ENCODE measurements at regions not wholly inside any gene's neighbourhood (a gene's known extent, or its start where the extent isn't known, plus 50 kb on each side); places are given as distances from the start of the nearest gene placed in this dataset.

DNA sequence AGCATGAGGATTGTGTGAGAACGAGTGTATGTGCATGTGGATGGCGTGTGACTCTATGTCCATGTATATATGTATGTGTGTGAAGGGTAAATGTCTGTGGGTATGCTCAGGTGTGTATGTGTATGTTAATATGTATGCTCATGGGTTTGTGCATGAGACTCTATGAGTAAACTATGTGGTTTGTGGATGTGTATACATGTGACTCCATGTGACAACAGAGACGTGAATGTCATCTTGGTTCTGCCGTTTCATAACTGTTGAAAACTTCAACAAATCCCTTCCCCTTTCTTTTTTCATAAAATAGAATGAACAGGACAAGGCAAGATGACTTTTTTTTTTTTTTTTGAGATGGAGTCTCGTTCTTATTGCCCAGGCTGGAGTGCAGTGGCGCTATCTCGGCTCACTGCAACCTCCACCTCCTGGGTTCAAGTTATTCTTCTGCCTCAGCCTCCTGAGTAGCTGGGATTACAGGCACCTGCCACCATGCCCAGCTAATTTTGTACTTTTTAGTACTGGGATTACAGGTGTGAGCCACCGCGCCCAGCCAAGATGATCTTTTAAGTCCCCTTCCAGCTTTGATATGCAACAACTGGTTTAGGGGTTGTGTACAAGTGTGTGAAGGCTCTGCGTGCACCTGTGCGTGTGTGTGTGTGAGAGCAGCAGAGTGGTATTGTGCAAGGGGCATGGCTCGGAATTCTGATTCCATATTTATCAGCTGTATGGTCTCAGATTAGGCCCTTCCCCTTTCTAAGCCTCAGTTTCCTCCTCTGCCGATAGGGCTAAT, 106.3 kb downstream of the EBNA1BP2 start:
- DNase-seq = no peak

DNA sequence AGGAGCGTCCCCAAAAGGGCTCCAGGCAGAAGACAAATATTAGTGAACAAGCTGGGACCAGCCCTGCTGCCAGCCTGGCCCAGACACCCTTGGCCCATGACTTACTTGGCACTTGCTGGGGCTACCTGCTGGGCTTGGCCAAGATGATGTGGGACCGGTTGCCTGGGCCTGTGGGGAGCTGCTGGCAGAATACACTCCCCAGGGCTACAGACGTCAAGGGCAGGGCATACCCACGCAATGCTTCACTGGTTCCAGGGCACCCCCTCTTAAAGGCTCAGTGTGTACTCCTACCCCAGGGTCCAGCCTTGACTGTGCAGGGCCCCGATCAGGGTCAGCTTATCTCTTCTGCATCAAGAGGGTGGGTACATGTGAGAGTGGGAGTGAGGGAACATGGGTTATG, 106.5 kb upstream of the SLC2A1 start:
- no peak for DNase-seq

DNA sequence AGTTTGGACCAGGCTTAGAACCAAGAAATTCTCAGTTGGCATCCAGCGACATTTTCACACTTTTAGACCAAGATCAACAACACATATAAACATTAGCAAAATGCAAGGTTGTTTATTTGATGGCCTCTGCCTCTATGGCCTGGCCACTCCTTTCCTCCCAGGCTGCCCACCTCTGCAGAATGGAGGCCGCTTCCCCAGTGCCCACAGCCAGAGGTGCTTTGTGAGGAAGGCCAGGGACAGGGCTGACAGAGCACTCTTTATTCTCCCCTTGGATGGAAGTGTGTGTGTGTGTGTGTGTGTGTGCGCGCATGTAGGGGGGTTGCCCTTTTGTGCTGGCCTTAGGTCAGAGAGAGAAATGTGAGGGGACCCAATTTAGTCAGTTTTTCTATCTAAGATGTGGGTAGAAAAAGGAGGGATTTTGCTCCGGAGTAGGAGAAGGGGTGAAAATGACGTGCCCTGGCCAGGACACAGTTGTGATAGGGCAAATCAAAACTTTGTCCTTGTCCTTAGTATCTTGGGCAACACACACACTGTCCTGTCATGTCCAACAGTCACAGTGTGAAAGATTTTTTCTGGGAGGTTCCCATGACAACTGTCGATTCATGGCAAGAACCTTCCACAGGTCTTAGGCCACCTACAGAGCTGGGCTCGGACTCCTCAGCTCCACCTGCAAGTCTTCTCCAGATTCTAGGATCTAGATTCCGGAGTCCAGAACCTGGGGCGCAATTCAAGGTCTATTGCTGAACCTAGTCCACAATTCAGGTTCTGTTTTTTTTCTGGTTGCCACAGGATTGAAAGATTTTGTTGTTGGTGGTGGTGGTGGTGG, 104.9 kb upstream of the SLC2A1 start:
- no peak for DNase-seq

DNA sequence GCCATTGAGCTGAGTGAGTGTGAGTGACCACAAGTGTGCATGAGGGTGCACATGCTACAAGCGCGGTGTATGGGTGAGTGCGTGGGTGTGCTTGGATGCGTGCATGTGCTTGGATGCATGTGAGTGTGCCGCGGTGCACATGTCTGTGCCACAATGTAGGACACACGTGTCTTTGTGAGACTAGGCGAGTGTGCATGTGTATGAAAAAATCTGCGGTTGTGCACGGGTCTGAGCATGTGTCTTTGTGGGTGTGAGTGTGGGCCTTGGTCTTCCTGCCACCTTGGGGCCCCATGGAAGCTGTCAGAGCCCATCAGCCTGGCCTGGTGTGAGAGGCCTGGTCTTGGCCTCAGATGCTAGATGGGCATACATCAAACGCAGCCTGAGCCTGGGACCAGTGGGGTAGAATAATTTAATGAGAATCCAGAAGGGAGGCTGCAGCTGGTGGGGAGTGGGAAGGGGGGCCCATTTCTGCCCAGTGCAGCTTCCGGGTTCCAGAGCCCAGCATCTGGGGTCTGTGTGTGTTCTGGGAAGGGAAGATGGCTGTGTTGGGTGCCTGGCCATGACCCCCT, 103.9 kb upstream of the SLC2A1 start:
- DNase-seq = no peak

DNA sequence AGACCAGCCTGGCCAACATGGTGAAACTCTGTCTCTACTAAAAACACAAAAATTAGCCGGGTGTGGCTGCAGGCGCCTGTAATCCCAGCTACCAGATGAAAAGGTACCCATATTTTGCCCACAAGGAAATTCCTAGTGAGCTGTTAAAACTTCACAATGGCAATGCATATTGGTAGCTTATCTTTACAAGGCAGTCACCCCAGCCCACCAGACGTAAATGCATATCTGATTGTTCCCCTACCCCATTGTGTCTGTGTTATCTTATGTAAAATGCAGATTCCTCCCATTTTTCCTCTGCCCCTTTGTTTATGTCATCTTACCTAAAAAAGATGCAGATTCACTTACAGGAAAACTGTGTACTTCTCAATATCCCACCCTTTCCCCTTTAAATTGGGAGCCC, 103.1 kb upstream of the SLC2A1 start:
- DNase-seq = no peak

DNA sequence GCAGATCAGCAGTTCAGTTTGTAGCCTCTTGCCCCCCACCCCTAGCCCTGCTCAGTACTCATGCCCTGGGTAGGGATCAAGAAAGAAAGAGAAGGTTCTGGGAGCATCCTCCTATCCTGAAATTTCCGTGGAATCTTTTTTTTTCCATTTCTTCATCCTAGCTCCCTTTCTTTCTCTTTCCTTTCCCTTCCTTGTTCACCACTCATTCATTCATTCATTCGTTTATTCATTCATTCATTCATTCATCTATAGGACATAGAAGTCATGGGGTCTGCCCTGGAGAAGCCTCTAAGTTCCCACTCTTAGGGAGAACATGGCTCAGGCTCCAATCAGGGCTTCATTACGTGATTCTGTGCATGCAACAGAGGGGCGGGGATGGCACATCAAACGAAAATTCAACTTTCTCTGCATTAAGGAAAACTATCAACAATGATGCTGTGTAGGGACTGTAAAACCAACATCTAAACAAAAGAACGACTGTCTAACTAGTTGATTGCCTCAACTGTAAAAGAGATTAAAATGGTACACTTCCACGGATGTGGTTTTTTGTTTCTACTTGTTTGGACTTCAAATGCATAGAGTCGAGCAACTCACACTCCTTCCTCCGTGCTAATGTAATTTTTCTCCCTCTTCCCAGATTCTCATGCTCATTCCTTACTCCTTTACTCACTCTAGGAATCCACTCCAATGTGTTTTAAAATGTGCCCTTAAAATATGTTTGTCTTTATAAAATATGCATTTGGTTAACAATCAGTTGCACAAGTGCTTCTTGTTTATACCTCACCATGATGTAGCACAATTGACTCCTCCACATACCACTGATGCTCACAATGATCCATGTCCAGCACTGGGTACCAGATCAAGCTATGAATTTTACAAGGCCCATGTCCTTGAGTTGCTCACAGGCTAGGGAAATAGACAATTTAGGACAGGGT, 101.2 kb upstream of the SLC2A1 start:
- DNase-seq = no peak

GRCh38 chr1:43058545-43059360, 100.1 kb upstream of the SLC2A1 start:
- no peak for DNase-seq

DNA sequence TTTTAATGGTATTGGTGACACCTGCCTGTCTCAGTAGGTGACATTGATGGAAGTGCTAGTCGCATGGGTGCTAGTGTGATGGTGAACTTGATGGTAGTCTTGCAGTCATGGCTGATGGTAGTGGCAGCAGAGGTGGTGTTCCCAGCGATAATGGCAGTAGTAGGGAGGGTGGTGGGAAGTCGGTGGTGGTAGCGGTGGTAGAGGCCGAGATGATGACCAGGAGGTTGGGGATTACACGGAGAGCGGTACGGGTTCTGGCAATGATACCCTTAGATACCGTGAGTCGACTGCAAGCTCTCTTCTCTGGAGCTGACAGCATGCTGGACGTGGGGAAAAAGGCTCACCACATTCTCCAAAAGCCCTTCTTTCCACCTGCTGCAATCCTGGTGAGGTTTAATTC, 99.4 kb upstream of the SLC2A1 start:
- no peak for DNase-seq

DNA sequence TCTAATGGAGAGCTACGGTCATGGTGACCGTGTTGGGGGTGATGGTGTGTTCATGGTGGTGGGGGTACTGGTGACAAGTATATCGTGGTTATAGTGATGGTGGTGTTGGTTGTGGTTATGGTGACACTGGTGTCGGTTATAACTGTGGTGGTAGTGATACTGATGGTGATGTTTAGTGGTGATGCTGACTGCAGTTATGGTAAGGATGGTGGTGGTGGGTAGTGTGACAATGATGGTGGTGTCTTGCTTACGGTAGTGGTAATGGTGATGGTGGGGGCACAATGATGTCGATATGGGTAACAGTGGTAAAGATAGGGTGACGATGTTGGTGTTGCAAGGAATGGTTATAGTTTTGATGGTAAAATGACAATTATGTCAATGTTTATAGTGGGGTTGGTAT, 98.9 kb upstream of the SLC2A1 start:
- DNase-seq = no peak

- DNase-seq = no peak
These were observed 98.3 kb upstream of the SLC2A1 start for GRCh38 chr1:43056981-43057391.

GRCh38 chr1:43056460-43056859, 97.8 kb upstream of the SLC2A1 start:
- no peak for DNase-seq

DNA sequence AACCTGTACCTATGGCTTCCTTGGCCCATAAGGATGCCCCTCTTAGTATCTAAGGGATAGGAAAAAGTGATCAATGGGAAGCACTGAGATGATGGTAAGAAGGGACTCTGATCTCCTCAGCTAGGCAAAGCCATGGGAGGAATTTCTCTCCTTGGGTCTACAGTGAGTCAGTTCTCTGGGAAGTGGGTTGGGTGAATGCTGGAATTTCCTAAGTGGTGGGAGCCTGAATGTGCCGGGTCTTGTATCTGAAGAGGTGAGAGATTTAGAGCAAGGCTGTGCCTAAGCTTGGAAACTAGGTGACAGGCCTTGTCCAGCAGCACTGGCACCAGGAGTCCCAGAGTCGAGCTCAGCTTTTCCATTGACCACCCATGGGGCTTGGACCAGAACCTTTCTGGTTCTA, 96.3 kb upstream of the SLC2A1 start:
- no peak for DNase-seq

DNA sequence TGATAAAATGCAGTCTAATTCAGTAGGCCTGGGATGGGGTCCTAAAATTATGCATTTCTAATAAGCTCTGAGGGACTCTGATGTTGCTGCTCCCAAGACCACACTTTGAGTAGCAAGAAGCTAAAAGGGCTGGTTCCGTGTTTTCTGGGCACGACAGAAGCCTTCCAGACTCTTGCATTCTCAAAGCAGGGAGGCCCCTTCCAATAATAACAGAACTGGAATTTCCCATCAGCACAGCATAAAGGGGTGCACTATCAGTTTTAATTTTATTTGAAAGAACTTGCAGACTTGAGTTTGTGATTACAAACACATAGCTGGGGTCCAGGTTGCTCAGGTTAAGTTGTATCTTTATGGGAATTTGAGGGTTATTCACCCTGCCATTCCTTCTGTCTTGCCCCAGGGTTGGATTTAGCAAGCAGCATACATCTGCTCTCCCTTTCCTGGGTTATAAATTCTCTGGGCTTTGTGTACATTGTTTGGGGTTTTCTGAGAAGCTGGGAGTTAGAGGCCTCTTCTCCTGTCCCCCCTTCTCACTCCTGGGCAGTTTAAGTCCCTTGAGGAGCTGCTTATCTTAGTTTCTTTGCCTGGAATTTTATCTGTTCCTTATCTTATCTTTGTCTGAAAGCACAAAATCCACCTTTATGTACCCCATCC, 94.2 kb upstream of the SLC2A1 start:
- DNase-seq = no peak

- no peak for DNase-seq
These were observed 93.7 kb upstream of the SLC2A1 start for GRCh38 chr1:43052322-43052721.

- peak; percentile 42 for DNase-seq
These were observed 90.8 kb upstream of the SLC2A1 start for GRCh38 chr1:43049481-43049880.

DNA sequence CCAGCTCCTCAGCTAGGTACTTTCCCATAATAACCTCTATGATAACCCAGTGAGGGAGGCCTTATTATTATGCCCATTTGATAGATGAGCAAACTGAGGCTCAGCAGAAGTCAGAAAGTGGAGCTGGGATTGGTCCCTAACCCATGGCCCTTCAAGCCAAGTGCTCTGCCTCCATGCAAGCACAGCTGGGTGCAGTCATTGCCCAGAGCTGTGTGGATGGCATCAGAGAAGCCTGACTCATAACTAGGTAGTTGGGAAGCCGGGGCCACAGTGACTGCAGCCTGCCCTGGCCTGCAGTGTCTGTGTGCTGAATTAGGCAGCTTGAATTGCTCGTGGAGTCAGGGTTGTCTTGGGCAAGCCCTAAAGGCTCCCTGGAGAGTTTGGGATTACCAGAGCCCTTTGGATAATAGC, 89.9 kb upstream of the SLC2A1 start:
- no peak for DNase-seq

GRCh38 chr1:43047135-43047534, 88.5 kb upstream of the SLC2A1 start:
- DNase-seq = no peak

GRCh38 chr1:43044572-43045361, 86.1 kb upstream of the SLC2A1 start:
- no peak for DNase-seq

DNA sequence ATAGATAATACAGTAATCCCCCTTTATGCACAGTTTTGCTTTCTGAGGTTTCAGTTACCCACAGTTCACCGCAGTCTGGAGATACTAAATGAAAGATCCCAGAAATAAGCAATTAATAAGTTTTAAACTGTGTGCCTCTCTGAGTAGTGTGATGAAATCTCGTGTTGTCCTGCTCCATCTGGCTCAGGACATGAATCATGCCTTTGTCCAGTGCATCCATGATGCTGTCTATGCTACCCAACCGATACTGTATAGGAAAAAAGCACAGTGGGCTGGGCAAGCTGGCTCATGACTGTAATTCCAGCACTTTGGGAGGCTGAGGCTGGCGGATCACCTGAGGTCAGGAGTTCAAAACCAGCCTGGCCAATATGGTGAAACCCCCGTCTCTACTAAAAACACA, 85.0 kb upstream of the SLC2A1 start:
- no peak for DNase-seq

GRCh38 chr1:43042773-43043457, 84.2 kb upstream of the SLC2A1 start:
- DNase-seq = no peak

Data from hindlimb muscle (tissue), 1 donor.